GM23338 (cell line): ENCODE measurements at regions not wholly inside any gene's neighbourhood (a gene's known extent, or its start where the extent isn't known, plus 50 kb on each side); places are given as distances from the start of the nearest gene placed in this dataset.

ENCODE experiments used
- ATAC-seq: fragments of 200-7000 bp; cut with Tn5 transposase; 3 replicates; pipeline ENCODE4 v1.9.1; 2020
- DNase-seq: peaks from one replicate; pipeline ENCODE4 v3.0.0-alpha.2; 2015; ENCODE audit warnings: low spot score
- H2AFZ ChIP-seq: fragments of 200-600 bp; sonication (generic); 2 replicates; pipeline ENCODE4 v1.8.0; 2016; ENCODE audit warnings: antibody characterized with exemption, mild to moderate bottlenecking, moderate library complexity
- H3F3A ChIP-seq: fragments of 200-600 bp; sonication (generic); replicated peaks from 2 replicates; pipeline ENCODE4 v1.8.0; 2017; ENCODE audit warnings: antibody characterized with exemption, mixed run types, low read depth
- H3K27ac ChIP-seq: fragments of 200-600 bp; sonication (generic); 2 replicates; pipeline ENCODE4 v1.6.1; 2016; ENCODE audit warnings: low read depth
- H3K27me3 ChIP-seq: fragments of 200-600 bp; sonication (generic); 2 replicates; pipeline ENCODE4 v1.8.0; 2016; ENCODE audit warnings: mild to moderate bottlenecking, mixed run types, moderate library complexity; ENCODE audit not compliant: insufficient read depth
- H3K36me3 ChIP-seq: fragments of 200-600 bp; sonication (generic); 2 replicates; pipeline ENCODE4 v1.8.0; 2016; ENCODE audit warnings: mild to moderate bottlenecking; ENCODE audit not compliant: insufficient read depth
- H3K4me1 ChIP-seq: fragments of 200-600 bp; sonication (generic); 2 replicates; pipeline ENCODE4 v1.8.0; 2016; ENCODE audit warnings: mild to moderate bottlenecking, moderate library complexity; ENCODE audit not compliant: insufficient read depth
- H3K4me2 ChIP-seq: fragments of 200-600 bp; sonication (generic); 2 replicates; pipeline ENCODE4 v1.7.1; 2017; ENCODE audit warnings: mixed run types
- H3K4me3 ChIP-seq: fragments of 200-600 bp; sonication (generic); 2 replicates; pipeline ENCODE4 v1.6.1; 2016; ENCODE audit warnings: mixed run types
- H3K79me2 ChIP-seq: fragments of 200-600 bp; sonication (generic); replicated peaks from 2 replicates; pipeline ENCODE4 v1.8.0; 2017; ENCODE audit warnings: mild to moderate bottlenecking; ENCODE audit not compliant: insufficient read depth
- H3K9me2 ChIP-seq: fragments of 200-600 bp; sonication (generic); 2 replicates; pipeline ENCODE4 v1.8.0; 2017; ENCODE audit not compliant: insufficient read depth
- H4K20me1 ChIP-seq: fragments of 200-600 bp; sonication (generic); replicated peaks from 2 replicates; pipeline ENCODE4 v1.8.0; 2017; ENCODE audit warnings: mild to moderate bottlenecking; ENCODE audit not compliant: insufficient read depth
- H3K27ac Mint-ChIP-seq: 2 replicates; pipeline ENCODE4 v1.8.0; 2020; ENCODE audit warnings: inconsistent platforms, mild to moderate bottlenecking, moderate library complexity, mixed read lengths
- H3K27me3 Mint-ChIP-seq: 3 replicates; pipeline ENCODE4 v1.8.0; 2022; ENCODE audit warnings: low read depth, mild to moderate bottlenecking, moderate library complexity, mixed read lengths, inconsistent platforms; ENCODE audit not compliant: insufficient read depth, poor library complexity
- H3K36me3 Mint-ChIP-seq: 3 replicates; pipeline ENCODE4 v1.8.0; 2021; ENCODE audit warnings: low read depth, mild to moderate bottlenecking, inconsistent platforms, moderate library complexity, mixed read lengths
- H3K4me1 Mint-ChIP-seq: 3 replicates; pipeline ENCODE4 v1.8.0; 2020; ENCODE audit warnings: mild to moderate bottlenecking, inconsistent platforms, mixed read lengths
- H3K4me3 Mint-ChIP-seq: 3 replicates; pipeline ENCODE4 v1.8.0; 2021; ENCODE audit warnings: moderate library complexity, mild to moderate bottlenecking, inconsistent platforms, mixed read lengths
- H3K9me3 Mint-ChIP-seq: 3 replicates; pipeline ENCODE4 v1.8.0; 2020; ENCODE audit warnings: moderate library complexity, mild to moderate bottlenecking, inconsistent platforms, mixed read lengths
- CREB1 ChIP-seq: fragments of 250-450 bp; sonication (Bioruptor Pico); IDR thresholded peaks from 2 replicates; pipeline ENCODE4 v1.5.0; 2020; ENCODE audit warnings: low read depth, mild to moderate bottlenecking, moderate library complexity
- ETS1 ChIP-seq: IDR thresholded peaks from 2 replicates; pipeline ENCODE4 v1.6.1; 2016; ENCODE audit warnings: antibody characterized with exemption
- EZH2 ChIP-seq: fragments of 200-600 bp; sonication (generic); IDR thresholded peaks from one replicate; pipeline ENCODE4 v1.8.0; 2017; ENCODE audit warnings: antibody characterized with exemption, mild to moderate bottlenecking, low read depth; ENCODE audit not compliant: unreplicated experiment
- JUNB ChIP-seq: IDR thresholded peaks from one replicate; pipeline ENCODE4 v1.6.1; 2016; ENCODE audit warnings: antibody characterized with exemption; ENCODE audit not compliant: unreplicated experiment
- NANOG ChIP-seq: IDR thresholded peaks from 2 replicates; pipeline ENCODE4 v1.6.1; 2016; ENCODE audit warnings: antibody characterized with exemption, borderline replicate concordance
- POLR2AphosphoS5 ChIP-seq: IDR thresholded peaks from 2 replicates; pipeline ENCODE4 v1.6.1; 2016; ENCODE audit warnings: antibody characterized with exemption, low read depth
- REST ChIP-seq: IDR thresholded peaks from one replicate; pipeline ENCODE4 v1.6.1; 2018; ENCODE audit warnings: antibody characterized with exemption; ENCODE audit not compliant: unreplicated experiment
- STAT1 ChIP-seq: IDR thresholded peaks from one replicate; pipeline ENCODE4 v1.6.1; 2016; ENCODE audit warnings: antibody characterized with exemption; ENCODE audit not compliant: unreplicated experiment
- ZNF114 ChIP-seq: fragments of 250-450 bp; sonication (Bioruptor Pico); IDR thresholded peaks from 2 replicates; pipeline ENCODE4 v1.5.0; 2020; ENCODE audit warnings: mild to moderate bottlenecking, moderate library complexity

- Histone ChIP-seq H3K4me3 (no peak overlapping the region), H3F3A (no peaks in the 10 kb centered on the region), H3K9me2 (no peaks in the 10 kb centered on the region), H3K4me1 (peaks cover 14% of the 10 kb centered on the region), H4K20me1 (no peaks in the 10 kb centered on the region), H3K79me2 (no peaks in the 10 kb centered on the region), H2AFZ (no peak overlapping the region), H3K4me2 (no peak overlapping the region), H3K27ac (peak overlapping the region; percentile 85; the same call in 1 of the 2 replicates), H3K27me3 (no peaks in the 10 kb centered on the region), H3K36me3 (no peaks in the 10 kb centered on the region)
- peaks cover 28% of the 10 kb centered on the region for H3K4me1 Mint-ChIP-seq
- ATAC-seq (peak; percentile 63), DNase-seq (peak; percentile 67)
- H3K9me3 Mint-ChIP-seq, result no peaks in the 10 kb centered on the region
- no peak overlapping the region for H3K4me3 Mint-ChIP-seq
- peaks cover 7% of the 10 kb centered on the region for H3K27me3 Mint-ChIP-seq
- H3K27ac Mint-ChIP-seq, result peak overlapping the region; percentile 76
- H3K36me3 Mint-ChIP-seq, result peaks cover 3% of the 10 kb centered on the region; the same call in 1 of the 3 replicates
- TF ChIP-seq ZNF114 (CRISPR knock-in tag) (no peak), STAT1 (no peak), REST (no peak), POLR2AphosphoS5 (no peak), CREB1 (CRISPR knock-in tag) (no peak), ETS1 (0 out of 2 replicates have a peak, but pooled peaks have one; percentile 48), EZH2 (no peak), NANOG (peak; percentile 97)
Observed at GRCh38 chr4:164204434-164204833, 549.5 kb upstream of the SMIM31 start.

GRCh38 chr4:164207460-164207859 is 546.5 kb upstream of the SMIM31 start:
- H3K4me2 ChIP-seq, result no peak overlapping the region
- Mint-ChIP-seq H3K27ac (peak overlapping the region; percentile 79; the same call in 1 of the 2 replicates), H3K9me3 (no peaks in the 10 kb centered on the region), H3K36me3 (no peaks in the 10 kb centered on the region), H3K27me3 (peaks cover 4% of the 10 kb centered on the region), H3K4me1 (peaks cover 28% of the 10 kb centered on the region), H3K4me3 (no peak overlapping the region)
- H3K79me2 ChIP-seq, result no peaks in the 10 kb centered on the region
- no peak overlapping the region for H3K4me3 ChIP-seq
- H3K27me3 ChIP-seq, result no peaks in the 10 kb centered on the region
- ATAC-seq (peak; percentile 81), DNase-seq (no peak)
- peak overlapping the region; percentile 59; the same call in 1 of the 2 replicates for H2AFZ ChIP-seq
- H4K20me1 ChIP-seq, result no peaks in the 10 kb centered on the region
- no peaks in the 10 kb centered on the region for H3K36me3 ChIP-seq
- peaks cover 14% of the 10 kb centered on the region for H3K4me1 ChIP-seq
- H3K27ac ChIP-seq, result no peak overlapping the region
- no peaks in the 10 kb centered on the region for H3K9me2 ChIP-seq
- TF ChIP-seq ZNF114 (CRISPR knock-in tag), result no peak
- TF ChIP-seq REST, result no peak
- no peak for TF ChIP-seq EZH2
- no peak for TF ChIP-seq ETS1
- TF ChIP-seq NANOG, result no peak
- no peak for TF ChIP-seq JUNB
- H3F3A ChIP-seq, result no peaks in the 10 kb centered on the region
